ENCODE measurements at regions not wholly inside any gene's neighbourhood (a gene's known extent, or its start where the extent isn't known, plus 50 kb on each side); places are given as distances from the start of the nearest gene placed in this dataset.

DNA sequence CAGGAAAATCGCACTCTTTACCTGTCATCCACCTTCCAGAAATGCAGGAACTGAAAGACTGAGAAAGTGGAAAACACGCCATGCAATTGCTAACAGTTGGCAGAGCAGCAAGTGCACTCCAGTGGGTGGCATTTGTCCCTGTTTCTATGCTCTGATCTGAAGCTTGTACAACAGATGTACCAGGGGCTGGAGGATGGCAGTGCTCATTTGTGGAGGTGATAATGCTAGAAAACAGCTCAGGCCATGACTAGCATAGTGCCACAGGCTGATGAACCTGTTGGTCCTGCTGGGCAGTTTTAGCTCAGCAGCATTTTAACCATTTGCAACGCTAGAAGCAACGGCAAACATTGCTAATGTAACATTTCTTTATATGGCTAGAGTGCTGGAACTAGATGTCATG, 199.9 kb upstream of the NRP1 start:
- Mint-ChIP-seq H3K27ac (no peak overlapping the region), H3K4me3 (no peak overlapping the region), H3K9me3 (ENCODE audit: insufficient read depth) (no peaks in the 10 kb centered on the region), H3K4me1 (no peaks in the 10 kb centered on the region), H3K27me3 (no peaks in the 10 kb centered on the region)
- Histone ChIP-seq H4K20me1 (ENCODE audit: control insufficient read depth, insufficient read depth, low read length, poor library complexity, severe bottlenecking) (no peaks in the 10 kb centered on the region), H3K9ac (ENCODE audit: low read length) (no peak overlapping the region), H3K36me3 (replicated peaks in 1 of 2; ENCODE audit: control extremely low read depth in 1 of 2, control insufficient read depth in 1 of 2, extremely low read depth in 1 of 2, insufficient read depth in 2 of 2, low read length in 1 of 2) (no peaks in the 10 kb centered on the region), H3K4me1 (ENCODE audit: control insufficient read depth in 2 of 2, insufficient read depth in 2 of 2, low read length in 2 of 2) (no peaks in the 10 kb centered on the region), H3K4me3 (ENCODE audit: control extremely low read depth in 1 of 5, extremely low read depth in 1 of 5, insufficient read depth in 1 of 5, low read depth in 2 of 5, low read length in 4 of 5) (no peak overlapping the region), H3K79me2 (ENCODE audit: control insufficient read depth, insufficient read depth, low read length) (no peaks in the 10 kb centered on the region), H3K27ac (ENCODE audit: low read length in 2 of 2) (no peak overlapping the region), H3K9me3 (ENCODE audit: control extremely low read depth in 1 of 3, control insufficient read depth in 2 of 3, insufficient read depth in 1 of 3, low read length in 2 of 3) (no peaks in the 10 kb centered on the region), H3K4me2 (replicated peaks; ENCODE audit: low read depth, low read length, poor library complexity, severe bottlenecking) (no peak overlapping the region), H2AFZ (ENCODE audit: insufficient read depth, low read depth, low read length, poor library complexity, severe bottlenecking) (no peak overlapping the region), H3K27me3 (replicated peaks in 1 of 4; ENCODE audit: control extremely low read depth in 1 of 4, control insufficient read depth in 3 of 4, insufficient read depth in 4 of 4, low read length in 3 of 4) (no peaks in the 10 kb centered on the region)
- TF ChIP-seq, protein P1, sequence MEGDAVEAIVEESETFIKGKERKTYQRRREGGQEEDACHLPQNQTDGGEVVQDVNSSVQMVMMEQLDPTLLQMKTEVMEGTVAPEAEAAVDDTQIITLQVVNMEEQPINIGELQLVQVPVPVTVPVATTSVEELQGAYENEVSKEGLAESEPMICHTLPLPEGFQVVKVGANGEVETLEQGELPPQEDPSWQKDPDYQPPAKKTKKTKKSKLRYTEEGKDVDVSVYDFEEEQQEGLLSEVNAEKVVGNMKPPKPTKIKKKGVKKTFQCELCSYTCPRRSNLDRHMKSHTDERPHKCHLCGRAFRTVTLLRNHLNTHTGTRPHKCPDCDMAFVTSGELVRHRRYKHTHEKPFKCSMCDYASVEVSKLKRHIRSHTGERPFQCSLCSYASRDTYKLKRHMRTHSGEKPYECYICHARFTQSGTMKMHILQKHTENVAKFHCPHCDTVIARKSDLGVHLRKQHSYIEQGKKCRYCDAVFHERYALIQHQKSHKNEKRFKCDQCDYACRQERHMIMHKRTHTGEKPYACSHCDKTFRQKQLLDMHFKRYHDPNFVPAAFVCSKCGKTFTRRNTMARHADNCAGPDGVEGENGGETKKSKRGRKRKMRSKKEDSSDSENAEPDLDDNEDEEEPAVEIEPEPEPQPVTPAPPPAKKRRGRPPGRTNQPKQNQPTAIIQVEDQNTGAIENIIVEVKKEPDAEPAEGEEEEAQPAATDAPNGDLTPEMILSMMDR (IDR thresholded peaks at IDR 0.05), result no peak
- no peak for TF ChIP-seq EZH2 (IDR thresholded peaks at IDR 0.05; ENCODE audit: borderline replicate concordance, insufficient read depth, low read depth, low read length, poor library complexity, severe bottlenecking)
- POLR2A ChIA-PET, result no interaction called here
- intact Hi-C loops (cut with micrococcal nuclease), result no loop called here
- DNase-seq (no peak), ATAC-seq (ENCODE audit: low read depth) (no peak)
- CTCF ChIA-PET, result interaction anchor here (1.1 kb wide), 1 partner anchor 12 kb away, joined by 3 read pairs; no protein-coding TSS in a partner anchor
- WGBS (ENCODE audit: insufficient coverage), result 93% methylated on average over 1 of the region's 4 CpGs

DNA sequence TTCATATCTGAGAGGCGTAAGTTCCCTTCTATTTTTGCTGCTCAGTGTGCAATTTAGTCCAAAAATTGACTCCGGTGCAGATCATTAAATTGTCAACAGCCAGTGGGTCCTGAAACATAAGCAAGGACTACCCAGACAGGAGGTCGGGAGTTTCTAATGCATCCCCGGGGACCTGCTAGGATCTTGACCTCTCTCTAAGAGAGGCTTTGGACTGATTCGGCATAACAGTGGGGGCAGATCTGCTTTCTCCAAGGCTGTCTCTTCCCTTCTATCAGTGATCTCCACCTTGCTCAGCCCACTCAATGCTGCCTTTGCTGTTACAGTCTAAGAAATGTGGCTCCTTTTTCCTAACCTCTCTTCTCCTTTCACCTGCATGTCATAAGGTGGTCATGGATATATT, 199.1 kb upstream of the NRP1 start:
- DNase-seq, result no peak
- no peaks in the 10 kb centered on the region for H3K27me3 ChIP-seq (replicated peaks in 1 of 4; ENCODE audit: control extremely low read depth in 1 of 4, control insufficient read depth in 3 of 4, insufficient read depth in 4 of 4, low read length in 3 of 4)
- no peak overlapping the region for H3K27ac ChIP-seq (ENCODE audit: low read length in 2 of 2)
- no peak overlapping the region for H3K4me3 ChIP-seq (ENCODE audit: control extremely low read depth in 1 of 5, extremely low read depth in 1 of 5, insufficient read depth in 1 of 5, low read depth in 2 of 5, low read length in 4 of 5)
- H3K9ac ChIP-seq (ENCODE audit: low read length), result no peak overlapping the region
- H3K4me1 ChIP-seq (ENCODE audit: control insufficient read depth in 2 of 2, insufficient read depth in 2 of 2, low read length in 2 of 2), result no peaks in the 10 kb centered on the region
- intact Hi-C loops (cut with micrococcal nuclease), result no loop called here
- no peak overlapping the region for H3K4me2 ChIP-seq (replicated peaks; ENCODE audit: low read depth, low read length, poor library complexity, severe bottlenecking)
- no peak overlapping the region for H3K4me3 Mint-ChIP-seq
- no peaks in the 10 kb centered on the region for H3K27me3 Mint-ChIP-seq
- H4K20me1 ChIP-seq (ENCODE audit: control insufficient read depth, insufficient read depth, low read length, poor library complexity, severe bottlenecking), result no peaks in the 10 kb centered on the region
- no peak overlapping the region for H3K27ac Mint-ChIP-seq
- H3K36me3 ChIP-seq (replicated peaks in 1 of 2; ENCODE audit: control extremely low read depth in 1 of 2, control insufficient read depth in 1 of 2, extremely low read depth in 1 of 2, insufficient read depth in 2 of 2, low read length in 1 of 2), result no peaks in the 10 kb centered on the region
- no peaks in the 10 kb centered on the region for H3K9me3 Mint-ChIP-seq (ENCODE audit: insufficient read depth)
- TF ChIP-seq, protein P1 (IDR thresholded peaks at IDR 0.05), result no peak
- no peak for TF ChIP-seq EZH2 (IDR thresholded peaks at IDR 0.05; ENCODE audit: borderline replicate concordance, insufficient read depth, low read depth, low read length, poor library complexity, severe bottlenecking)
- CTCF ChIA-PET, result no interaction called here
- ATAC-seq (ENCODE audit: low read depth), result no peak
- POLR2A ChIA-PET, result no interaction called here
- H3K4me1 Mint-ChIP-seq, result no peaks in the 10 kb centered on the region
- WGBS (ENCODE audit: insufficient coverage), result 94% methylated on average over 5 of the region's 5 CpGs
- H2AFZ ChIP-seq (ENCODE audit: insufficient read depth, low read depth, low read length, poor library complexity, severe bottlenecking), result no peak overlapping the region
- H3K79me2 ChIP-seq (ENCODE audit: control insufficient read depth, insufficient read depth, low read length), result no peaks in the 10 kb centered on the region
- H3K9me3 ChIP-seq (ENCODE audit: control extremely low read depth in 1 of 3, control insufficient read depth in 2 of 3, insufficient read depth in 1 of 3, low read length in 2 of 3), result no peaks in the 10 kb centered on the region

Data from B cell (primary cell).